CD4-positive, CD25-positive, alpha-beta regulatory T cell (primary cell): ENCODE measurements at regions not wholly inside any gene's neighbourhood (a gene's known extent, or its start where the extent isn't known, plus 50 kb on each side); places are given as distances from the start of the nearest gene placed in this dataset.

Source experiments
- ATAC-seq, 2 donors: fragments of 150-1000 bp; cut with Tn5 transposase; one replicate each; pipeline ENCODE4 v1.10.0; 2021; ENCODE audit warnings: low read depth in 2 of 2, moderate number of reproducible peaks in 2 of 2, moderate library complexity in 1 of 2
- DNase-seq, 3 donors: peaks; one replicate each; pipeline versions ENCODE4 v3.0.0 to v3.0.0-alpha.2; 2012 to 2022; ENCODE audit warnings: mixed read lengths in 1 of 3
- H3K27ac ChIP-seq: one replicate; pipeline ENCODE4 v1.7.0; 2013; ENCODE audit warnings: mild to moderate bottlenecking, low read length; ENCODE audit not compliant: insufficient read depth, poor library complexity, severe bottlenecking
- H3K27me3 ChIP-seq: one replicate; pipeline ENCODE4 v1.7.0; 2013; ENCODE audit warnings: low read length; ENCODE audit not compliant: control insufficient read depth, insufficient read depth
- H3K36me3 ChIP-seq: one replicate; pipeline ENCODE4 v1.7.0; 2013; ENCODE audit warnings: mild to moderate bottlenecking, low read length, moderate library complexity; ENCODE audit not compliant: control insufficient read depth, insufficient read depth
- H3K4me1 ChIP-seq: 2 replicates; pipeline ENCODE4 v1.7.0; 2013; ENCODE audit warnings: mild to moderate bottlenecking, low read length; ENCODE audit not compliant: insufficient read depth, control insufficient read depth, poor library complexity, severe bottlenecking
- H3K4me3 ChIP-seq: one replicate; pipeline ENCODE4 v1.7.0; 2013; ENCODE audit warnings: low read depth, mild to moderate bottlenecking, low read length, moderate library complexity
- H3K9me3 ChIP-seq, 2 experiments: 1 replicate in 1 of 2; 2 replicates in 1 of 2; pipeline ENCODE4 v1.7.0; 2013; ENCODE audit warnings: low read length in 2 of 2, mild to moderate bottlenecking in 1 of 2, moderate library complexity in 1 of 2; ENCODE audit not compliant: control insufficient read depth in 2 of 2
- H3K27ac Mint-ChIP-seq, 3 donors: one replicate each; pipeline ENCODE4 v1.8.0; 2020 to 2022; ENCODE audit warnings: mild to moderate bottlenecking in 3 of 3, mixed read lengths in 3 of 3, moderate library complexity in 2 of 3
- H3K27me3 Mint-ChIP-seq: one replicate; pipeline ENCODE4 v1.8.0; 2022; ENCODE audit warnings: mild to moderate bottlenecking, mixed read lengths
- H3K36me3 Mint-ChIP-seq: one replicate; pipeline ENCODE4 v1.8.0; 2020; ENCODE audit warnings: mixed read lengths
- H3K4me1 Mint-ChIP-seq, 4 donors: one replicate each; pipeline ENCODE4 v1.8.0; 2020 to 2022; ENCODE audit warnings: mixed read lengths in 4 of 4, mild to moderate bottlenecking in 1 of 4
- H3K4me3 Mint-ChIP-seq, 4 donors: one replicate each; pipeline ENCODE4 v1.8.0; 2020 to 2022; ENCODE audit warnings: mild to moderate bottlenecking in 4 of 4, mixed read lengths in 4 of 4, moderate library complexity in 3 of 4
- H3K9me3 Mint-ChIP-seq, 7 donors: one replicate each; pipeline ENCODE4 v1.8.0; 2020 to 2022; ENCODE audit warnings: mixed read lengths in 7 of 7, mild to moderate bottlenecking in 3 of 7, moderate library complexity in 2 of 7

DNA sequence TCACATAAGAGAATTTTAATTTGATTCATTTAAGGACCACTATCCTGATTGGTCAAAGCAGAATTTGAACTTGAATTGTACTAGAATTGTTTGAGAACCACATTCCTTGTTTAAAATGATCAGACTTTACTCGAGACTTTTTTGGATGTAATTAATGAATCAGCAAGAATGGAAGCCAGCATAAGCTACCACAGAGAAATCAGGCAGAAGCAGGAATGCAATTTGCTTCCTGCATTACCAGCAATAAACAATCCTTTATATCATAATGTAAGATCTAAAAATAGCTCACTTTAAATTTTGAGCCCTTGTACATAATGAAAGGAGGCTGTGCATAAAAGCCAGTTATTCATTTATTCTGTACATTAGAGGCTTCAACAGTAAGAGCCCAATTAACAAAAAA lies 119.8 kb upstream of the BACE2 start:
- no peaks in the 10 kb centered on the region for H3K36me3 ChIP-seq
- H3K4me3 Mint-ChIP-seq = no peak overlapping the region
- ATAC-seq = no peak
- no peaks in the 10 kb centered on the region for H3K9me3 ChIP-seq
- H3K9me3 Mint-ChIP-seq = peaks cover 0 to 4% (median 0%) of the 10 kb centered on the region in 7 donors
- no peak overlapping the region for H3K4me3 ChIP-seq
- no peak for DNase-seq
- H3K36me3 Mint-ChIP-seq = no peaks in the 10 kb centered on the region
- peaks cover 2% of the 10 kb centered on the region for H3K27me3 ChIP-seq
- H3K27ac Mint-ChIP-seq = no peak overlapping the region
- no peaks in the 10 kb centered on the region for H3K4me1 ChIP-seq
- H3K4me1 Mint-ChIP-seq = no peaks in the 10 kb centered on the region
- no peaks in the 10 kb centered on the region for H3K27me3 Mint-ChIP-seq
- no peak overlapping the region for H3K27ac ChIP-seq

DNA sequence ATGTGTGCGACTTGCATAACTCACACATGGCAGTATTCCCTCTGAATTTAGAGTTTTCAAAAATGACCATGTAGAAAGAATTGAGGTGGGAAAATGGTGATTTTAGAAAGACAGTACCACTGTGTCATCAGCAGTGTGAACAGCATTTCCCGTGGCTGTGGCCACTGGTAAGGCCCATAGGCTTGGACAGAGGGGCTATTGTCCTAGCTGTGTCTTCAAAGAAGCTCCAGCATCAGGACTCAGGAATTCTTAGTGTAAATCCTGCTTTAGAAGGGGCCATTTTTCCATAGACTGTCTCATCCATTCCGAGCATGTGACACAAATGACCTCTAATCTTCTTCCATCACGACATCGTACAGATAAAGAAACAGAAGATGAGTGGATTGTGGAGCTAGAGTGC lies 119.3 kb upstream of the BACE2 start:
- no peak for DNase-seq
- Histone ChIP-seq H3K4me1 (no peaks in the 10 kb centered on the region), H3K27me3 (peaks cover 2% of the 10 kb centered on the region), H3K36me3 (no peaks in the 10 kb centered on the region), H3K9me3 (no peaks in the 10 kb centered on the region), H3K4me3 (no peak overlapping the region), H3K27ac (no peak overlapping the region)
- ATAC-seq = no peak
- no peaks in the 10 kb centered on the region for H3K4me1 Mint-ChIP-seq
- H3K27me3 Mint-ChIP-seq = no peaks in the 10 kb centered on the region
- H3K27ac Mint-ChIP-seq = no peak overlapping the region
- peaks cover 0 to 4% (median 0%) of the 10 kb centered on the region in 7 donors for H3K9me3 Mint-ChIP-seq
- no peaks in the 10 kb centered on the region for H3K36me3 Mint-ChIP-seq
- H3K4me3 Mint-ChIP-seq = no peak overlapping the region

DNA sequence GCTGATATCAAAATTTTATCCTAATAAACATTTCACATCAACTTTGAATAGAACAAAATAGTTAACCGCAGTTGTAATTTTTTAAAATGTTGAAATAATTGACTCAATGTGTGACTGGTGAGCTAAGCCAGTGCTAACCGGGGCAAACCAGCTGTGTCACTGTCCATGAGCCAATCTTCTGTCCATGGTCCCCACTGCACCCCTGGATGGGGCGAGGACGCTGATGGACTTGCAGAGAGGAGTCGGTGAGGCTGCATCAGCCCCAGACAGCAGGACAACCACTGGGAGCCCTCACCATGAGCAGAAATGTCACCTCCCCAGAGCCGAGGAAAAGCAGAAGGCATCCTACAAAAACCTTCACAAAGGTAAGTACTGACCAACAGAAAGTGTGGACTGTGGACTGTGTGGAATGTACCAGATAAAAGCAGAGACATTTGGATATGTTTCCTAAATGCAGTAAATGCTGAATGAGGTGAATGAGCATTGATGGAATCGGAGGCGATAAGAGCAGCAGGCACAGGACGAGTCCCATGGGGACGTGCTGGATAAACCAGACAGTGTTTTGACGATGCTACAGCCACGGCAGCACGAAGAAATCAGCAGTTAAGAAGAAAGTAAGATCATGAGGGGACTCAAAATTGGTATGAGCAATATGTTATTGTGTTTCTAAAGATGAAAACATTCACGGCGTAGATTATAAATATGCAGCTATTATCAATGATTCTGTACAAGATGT lies 115.0 kb upstream of the BACE2 start:
- DNase-seq = no peak
- H3K36me3 Mint-ChIP-seq = no peaks in the 10 kb centered on the region
- Histone ChIP-seq H3K27me3 (peaks cover 2% of the 10 kb centered on the region), H3K4me3 (no peak overlapping the region), H3K27ac (no peak overlapping the region), H3K4me1 (no peaks in the 10 kb centered on the region), H3K36me3 (no peaks in the 10 kb centered on the region), H3K9me3 (no peaks in the 10 kb centered on the region)
- H3K9me3 Mint-ChIP-seq = peaks cover 0 to 2% (median 0%) of the 10 kb centered on the region in 7 donors
- H3K4me1 Mint-ChIP-seq = no peaks in the 10 kb centered on the region
- no peak overlapping the region for H3K4me3 Mint-ChIP-seq
- no peak for ATAC-seq
- no peak overlapping the region for H3K27ac Mint-ChIP-seq
- H3K27me3 Mint-ChIP-seq = no peaks in the 10 kb centered on the region

DNA sequence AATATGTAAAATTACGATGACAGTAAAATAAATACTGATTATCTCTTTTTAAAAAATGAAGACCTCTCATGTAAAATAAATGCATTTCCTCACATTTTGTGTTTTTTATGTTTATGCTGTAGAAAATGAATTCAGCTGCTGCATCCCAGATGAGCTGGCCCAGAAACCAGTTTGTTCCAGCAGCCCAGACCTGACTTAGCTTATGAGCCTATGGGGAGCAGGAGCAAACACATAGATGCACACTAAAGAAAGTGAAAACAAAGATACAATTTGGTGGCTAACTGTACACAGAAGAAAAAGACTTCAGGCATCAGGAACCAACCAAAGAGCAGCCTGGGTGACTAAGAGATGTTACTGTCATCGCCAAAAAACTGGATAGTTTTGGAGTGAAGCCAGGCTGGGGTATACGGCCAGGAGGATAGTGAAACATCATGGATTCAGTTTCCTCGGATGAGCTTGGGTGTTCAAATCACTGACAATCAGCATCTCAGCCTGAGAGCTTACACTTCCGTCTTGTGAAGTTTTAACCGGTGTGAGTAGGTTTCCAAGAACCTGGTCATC lies 113.9 kb upstream of the BACE2 start:
- DNase-seq = no peak
- H3K27me3 Mint-ChIP-seq = no peaks in the 10 kb centered on the region
- no peak overlapping the region for H3K4me3 ChIP-seq
- H3K4me3 Mint-ChIP-seq = no peak overlapping the region
- H3K9me3 Mint-ChIP-seq = peaks cover 0 to 2% (median 0%) of the 10 kb centered on the region in 7 donors
- no peaks in the 10 kb centered on the region for H3K36me3 Mint-ChIP-seq
- H3K27ac ChIP-seq = no peak overlapping the region
- H3K9me3 ChIP-seq = no peaks in the 10 kb centered on the region
- H3K4me1 ChIP-seq = no peaks in the 10 kb centered on the region
- no peak for ATAC-seq
- peaks cover 2% of the 10 kb centered on the region for H3K27me3 ChIP-seq
- no peaks in the 10 kb centered on the region for H3K4me1 Mint-ChIP-seq
- no peak overlapping the region for H3K27ac Mint-ChIP-seq
- no peaks in the 10 kb centered on the region for H3K36me3 ChIP-seq

DNA sequence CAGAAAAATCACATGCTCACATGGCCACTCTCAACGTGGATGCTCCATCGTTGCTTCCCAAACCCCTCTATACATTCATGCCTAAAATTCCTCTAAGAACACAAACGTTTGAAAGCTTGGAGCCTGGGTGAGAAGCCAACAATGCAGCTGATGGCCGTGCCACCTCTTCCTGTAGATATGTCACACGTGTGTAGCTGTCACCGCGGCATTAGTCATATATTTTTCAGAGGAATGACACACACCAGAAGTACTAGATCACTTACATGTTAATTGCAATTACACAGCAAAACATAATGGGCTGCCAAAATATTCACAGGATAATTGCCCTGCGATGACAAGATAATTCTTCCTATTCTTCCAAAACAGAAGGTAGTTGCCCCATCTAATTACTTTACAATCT lies 112.7 kb upstream of the BACE2 start:
- no peaks in the 10 kb centered on the region for H3K36me3 Mint-ChIP-seq
- no peak overlapping the region for H3K27ac Mint-ChIP-seq
- H3K4me3 Mint-ChIP-seq = no peak overlapping the region
- no peak for ATAC-seq
- no peak for DNase-seq
- Histone ChIP-seq H3K27me3 (no peaks in the 10 kb centered on the region), H3K27ac (no peak overlapping the region), H3K4me1 (no peaks in the 10 kb centered on the region), H3K36me3 (no peaks in the 10 kb centered on the region), H3K9me3 (no peaks in the 10 kb centered on the region), H3K4me3 (no peak overlapping the region)
- H3K4me1 Mint-ChIP-seq = no peaks in the 10 kb centered on the region
- peaks cover 0 to 6% (median 0%) of the 10 kb centered on the region in 7 donors for H3K9me3 Mint-ChIP-seq
- no peaks in the 10 kb centered on the region for H3K27me3 Mint-ChIP-seq

DNA sequence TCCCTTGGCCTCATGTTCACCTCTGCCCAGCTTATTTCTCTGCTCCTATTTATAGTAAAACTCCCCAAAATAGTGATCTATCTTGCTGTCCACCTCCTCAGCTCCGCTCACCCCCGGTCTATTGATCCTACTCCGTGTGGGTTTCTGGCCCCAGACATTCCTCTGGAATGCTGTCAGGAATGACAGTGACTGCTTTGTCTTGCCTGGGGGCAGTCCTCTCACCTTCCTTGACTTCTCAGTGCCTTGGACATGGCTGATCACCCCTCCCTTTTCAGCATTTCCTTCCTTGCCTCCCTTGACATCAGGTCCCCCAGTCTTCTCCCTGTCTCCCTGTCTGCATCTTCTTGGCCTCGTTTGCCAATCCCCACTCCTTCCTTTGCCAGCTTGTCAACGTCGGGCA lies 108.1 kb upstream of the BACE2 start:
- DNase-seq = no peak
- no peak overlapping the region for H3K27ac Mint-ChIP-seq
- H3K4me3 Mint-ChIP-seq = no peak overlapping the region

DNA sequence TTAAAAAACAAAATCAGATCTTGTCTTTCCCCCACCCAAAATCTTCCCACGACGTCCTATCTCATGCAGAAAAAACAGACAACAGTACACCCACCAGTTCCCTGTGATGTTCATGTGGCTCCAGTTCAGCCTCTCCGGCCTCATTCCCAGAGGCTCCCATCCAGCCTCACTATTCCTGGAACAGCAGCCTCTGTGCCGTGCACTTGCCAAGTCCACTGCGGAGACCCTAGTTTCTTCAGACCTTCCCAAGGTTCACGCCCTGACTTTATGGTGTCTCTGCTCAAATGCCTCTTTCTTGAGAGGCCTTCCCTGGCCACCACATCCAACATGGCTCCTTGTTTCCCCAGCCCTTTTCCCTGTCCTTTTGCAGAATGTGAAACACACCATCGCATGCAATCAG lies 106.3 kb upstream of the BACE2 start:
- Mint-ChIP-seq H3K36me3 (no peaks in the 10 kb centered on the region), H3K27ac (no peak overlapping the region), H3K9me3 (peaks cover 0 to 7% (median 1%) of the 10 kb centered on the region in 7 donors), H3K4me3 (no peak overlapping the region), H3K4me1 (no peaks in the 10 kb centered on the region), H3K27me3 (no peaks in the 10 kb centered on the region)
- H3K27ac ChIP-seq = no peak overlapping the region
- H3K36me3 ChIP-seq = no peaks in the 10 kb centered on the region
- ATAC-seq = no peak
- no peaks in the 10 kb centered on the region for H3K27me3 ChIP-seq
- DNase-seq = no peak
- H3K4me3 ChIP-seq = no peak overlapping the region
- H3K9me3 ChIP-seq = no peaks in the 10 kb centered on the region
- H3K4me1 ChIP-seq = no peaks in the 10 kb centered on the region

More for the DNA sequence above, 108.1 kb upstream of the BACE2 start:
- Histone ChIP-seq H3K36me3 (no peaks in the 10 kb centered on the region), H3K9me3 (no peaks in the 10 kb centered on the region), H3K4me3 (no peak overlapping the region), H3K27me3 (no peaks in the 10 kb centered on the region), H3K4me1 (no peaks in the 10 kb centered on the region), H3K27ac (no peak overlapping the region)
- ATAC-seq = no peak
- H3K36me3 Mint-ChIP-seq = no peaks in the 10 kb centered on the region
- peaks cover 0 to 8% (median 1%) of the 10 kb centered on the region in 7 donors for H3K9me3 Mint-ChIP-seq
- no peaks in the 10 kb centered on the region for H3K27me3 Mint-ChIP-seq
- no peaks in the 10 kb centered on the region for H3K4me1 Mint-ChIP-seq

DNA sequence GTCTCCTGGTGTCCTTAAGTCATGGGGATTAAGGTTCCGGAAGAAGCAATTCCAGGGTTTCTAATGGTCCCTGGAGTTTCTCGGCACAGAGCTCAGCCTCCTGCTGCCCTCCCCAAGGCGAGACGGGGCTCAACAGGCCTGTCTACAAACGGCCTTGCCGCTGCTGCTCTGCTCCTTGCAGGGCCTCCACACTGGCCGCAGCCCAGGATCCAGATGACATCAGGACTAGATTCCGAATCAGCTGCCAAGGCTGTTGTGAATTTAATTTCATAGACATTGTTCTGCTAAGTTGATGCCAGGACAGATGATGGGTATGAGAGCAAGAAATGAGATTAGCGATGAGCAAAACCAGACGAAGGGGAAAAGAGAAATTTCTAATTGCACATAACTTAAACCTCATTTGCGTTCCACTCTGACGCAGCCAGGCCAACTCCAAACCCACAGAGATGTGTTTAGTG lies 103.6 kb upstream of the BACE2 start:
- peaks cover 0 to 7% (median 1%) of the 10 kb centered on the region in 7 donors for H3K9me3 Mint-ChIP-seq
- peaks cover 6% of the 10 kb centered on the region for H3K4me1 ChIP-seq
- H3K27ac Mint-ChIP-seq = no peak overlapping the region
- H3K36me3 ChIP-seq = no peaks in the 10 kb centered on the region
- no peak overlapping the region for H3K27ac ChIP-seq
- no peak for DNase-seq
- H3K4me3 Mint-ChIP-seq = no peak overlapping the region
- peaks cover 0 to 14% (median under 1%) of the 10 kb centered on the region in 4 donors for H3K4me1 Mint-ChIP-seq
- no peaks in the 10 kb centered on the region for H3K36me3 Mint-ChIP-seq
- H3K9me3 ChIP-seq = no peaks in the 10 kb centered on the region
- ATAC-seq = no peak
- no peaks in the 10 kb centered on the region for H3K27me3 ChIP-seq
- peaks cover 10% of the 10 kb centered on the region for H3K27me3 Mint-ChIP-seq
- no peak overlapping the region for H3K4me3 ChIP-seq
